K562 (cell line): ENCODE measurements at regions not wholly inside any gene's neighbourhood (a gene's known extent, or its start where the extent isn't known, plus 50 kb on each side); places are given as distances from the start of the nearest gene placed in this dataset.

ENCODE experiments used
- ATAC-seq: fragments of 200-7000 bp; cut with Tn5 transposase; 3 replicates; pipeline ENCODE4 v1.9.1; 2020; ENCODE audit warnings: moderate library complexity
- BruUV-seq: library from RNA; stranded (reverse); fragments of 400-500 nt; replicated peaks from 2 replicates; lab custom pipeline; 2021; lab: Mats Ljungman, UMichigan
- CTCF ChIA-PET: fragments of 300-600 bp; formaldehyde crosslinking; extraction: SDS; loops from one replicate; lab custom pipeline; 2021; ENCODE audit warnings: low intra/inter-chr PET ratio; lab: Yijun Ruan, JAX
- POLR2A ChIA-PET: fragments of 300-600, 350-650 bp; sonication (Branson Sonifier 250); formaldehyde crosslinking; extraction: SDS; loops from one replicate; lab custom pipeline; 2021; ENCODE audit warnings: antibody characterized with exemption, inconsistent platforms; lab: Yijun Ruan, JAX
- DNase-seq, 4 experiments: peaks; one replicate each; pipeline versions ENCODE4 v3.0.0 to v3.0.0-alpha.2; 2011 to 2018; ENCODE audit warnings: low spot score in 3 of 4, mixed read lengths in 3 of 4; ENCODE audit errors: extremely low read depth in 1 of 4
- FAIRE-seq: peaks from 2 replicates; lab custom pipeline; 2011; peaks lifted over from hg19 to GRCh38; lab: Jason Lieb, UNC
- H2AFZ ChIP-seq: 2 replicates; pipeline ENCODE4 v1.6.0; 2011; ENCODE audit warnings: low read depth, low read length, control low read depth, inconsistent platforms
- H3K27ac ChIP-seq: fragments of 200-600 bp; 3 replicates; pipeline ENCODE4 v1.8.0; 2011; ENCODE audit warnings: low read depth, mild to moderate bottlenecking, control low read depth, inconsistent platforms, low read length, moderate library complexity, mixed read lengths; ENCODE audit errors: extremely low read depth
- H3K27me3 ChIP-seq, 2 experiments: fragments of 300-600 bp in 1 of 2; 2 replicates in 1 of 2; 3 replicates in 1 of 2; pipeline versions ENCODE4 v1.6.0 to v1.8.0; 2011; ENCODE audit warnings: inconsistent platforms in 2 of 2, low read length in 2 of 2, mild to moderate bottlenecking in 1 of 2, mixed read lengths in 1 of 2, moderate library complexity in 1 of 2; ENCODE audit not compliant: control insufficient read depth in 2 of 2, insufficient read depth in 2 of 2
- H3K36me3 ChIP-seq: fragments of 300-600 bp; 3 replicates; pipeline ENCODE4 v1.8.0; 2011; ENCODE audit warnings: mild to moderate bottlenecking, low read length, inconsistent platforms; ENCODE audit not compliant: control insufficient read depth, insufficient read depth
- H3K4me1 ChIP-seq, 2 experiments: fragments of 200-600 bp in 1 of 2; replicated peaks in 1 of 2; 2 replicates in 1 of 2; 3 replicates in 1 of 2; pipeline versions ENCODE4 v1.5.1 to v1.8.0; 2011; ENCODE audit warnings: inconsistent platforms in 2 of 2, low read length in 2 of 2, mild to moderate bottlenecking in 1 of 2, mixed read lengths in 1 of 2, moderate library complexity in 1 of 2; ENCODE audit not compliant: control insufficient read depth in 2 of 2, insufficient read depth in 2 of 2
- H3K4me2 ChIP-seq: 2 replicates; pipeline ENCODE4 v1.6.1; 2011; ENCODE audit warnings: low read length, control low read depth, inconsistent platforms, mixed read lengths; ENCODE audit not compliant: insufficient read depth
- H3K4me3 ChIP-seq: fragments of 200-600 bp; sonication (generic), shearing (Covaris generic); 2 replicates; pipeline ENCODE4 v1.5.1; 2016; ENCODE audit warnings: control low read depth, inconsistent platforms
- H3K79me2 ChIP-seq: fragments of 200-600 bp; 3 replicates; pipeline ENCODE4 v1.8.0; 2011; ENCODE audit warnings: low read length, inconsistent platforms; ENCODE audit not compliant: control insufficient read depth, insufficient read depth
- H3K9ac ChIP-seq, 2 experiments: 2 replicates each; pipeline versions ENCODE4 v1.6.0 to v1.6.1; 2011; ENCODE audit warnings: low read depth in 2 of 2, low read length in 2 of 2, control low read depth in 1 of 2, inconsistent platforms in 1 of 2, mild to moderate bottlenecking in 1 of 2, mixed read lengths in 1 of 2; ENCODE audit not compliant: insufficient read depth in 1 of 2
- H3K9me1 ChIP-seq: one replicate; pipeline ENCODE4 v1.6.0; 2011; ENCODE audit warnings: inconsistent platforms, mild to moderate bottlenecking, low read length, moderate library complexity; ENCODE audit not compliant: control insufficient read depth, insufficient read depth
- H3K9me3 ChIP-seq: replicated peaks from 2 replicates; pipeline ENCODE4 v1.5.1; 2011; ENCODE audit warnings: low read depth, low read length, inconsistent platforms; ENCODE audit not compliant: control insufficient read depth, insufficient read depth
- H4K20me1 ChIP-seq: replicated peaks from 2 replicates; pipeline ENCODE4 v1.6.1; 2011; ENCODE audit warnings: low read length, inconsistent platforms, mixed read lengths; ENCODE audit not compliant: control insufficient read depth, insufficient read depth
- BCLAF1 ChIP-seq, 2 experiments: fragments of 450-650 bp in 1 of 2; IDR thresholded peaks; 2 replicates each; pipeline ENCODE4 v1.6.1; 2011 to 2017; ENCODE audit warnings: low read depth in 2 of 2, antibody characterized with exemption in 1 of 2, borderline replicate concordance in 1 of 2, low read length in 1 of 2, mild to moderate bottlenecking in 1 of 2, mixed read lengths in 1 of 2; ENCODE audit not compliant: control insufficient read depth in 1 of 2
- CBX8 ChIP-seq: fragments of 200-600 bp; sonication (generic); IDR thresholded peaks from 2 replicates; pipeline ENCODE4 v1.6.1; 2012; ENCODE audit warnings: borderline replicate concordance, mixed run types, low read depth, mild to moderate bottlenecking, moderate library complexity, mixed read lengths, low read length, control low read depth, inconsistent platforms; ENCODE audit not compliant: poor library complexity, severe bottlenecking; ENCODE audit errors: extremely low read depth
- XRCC5 ChIP-seq: fragments of 200-400 bp; formaldehyde crosslinking; IDR thresholded peaks from 2 replicates; pipeline ENCODE4 v1.6.1; 2017; ENCODE audit warnings: low read depth, mild to moderate bottlenecking, low read length
- WGBS: fragments of 100-300 bp; shearing (Covaris generic); methylation state at CpG from one replicate; pipeline ENCODE4 v1.1.6; 2016; ENCODE audit warnings: low coverage, mixed read lengths; ENCODE audit not compliant: insufficient coverage; ENCODE audit errors: missing lambda C conversion rate; 5-methylcytosine and 5-hydroxymethylcytosine counted together
- in situ Hi-C: fragments of 300-500 bp; cut with MboI; formaldehyde crosslinking; loops from 4 replicates; pipeline ENCODE4 v1.15.0; 2018; ENCODE audit warnings: inconsistent platforms, mixed read lengths
- intact Hi-C: fragments of 100-400 bp; cut with micrococcal nuclease; formaldehyde crosslinking; loops from 2 replicates; pipeline ENCODE4 v1.14.2; 2022

DNA sequence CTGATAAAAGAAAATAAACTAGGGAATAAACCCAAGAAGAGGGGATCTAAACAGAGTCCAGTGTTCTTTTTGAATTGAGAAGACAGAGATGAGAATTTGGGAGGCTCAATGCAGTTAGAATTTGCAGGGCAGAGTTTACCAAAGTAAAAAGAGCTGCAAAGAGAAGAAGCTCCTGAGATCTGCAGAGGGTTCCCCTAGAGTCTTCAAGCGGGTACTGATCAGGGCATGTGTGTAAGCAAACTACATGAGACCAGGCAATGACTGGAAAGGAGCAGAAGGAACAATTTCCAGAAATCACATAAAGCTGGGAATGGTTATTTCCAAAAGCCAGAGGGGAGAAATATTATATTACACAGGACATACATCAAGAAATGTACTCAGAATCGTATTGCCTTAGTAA, 58.1 kb upstream of the TES start:
- Histone ChIP-seq H3K9me3 (no peaks in the 10 kb centered on the region), H3K27ac (no peak overlapping the region), H3K9me1 (no peaks in the 10 kb centered on the region), H3K4me3 (no peak overlapping the region), H3K36me3 (no peaks in the 10 kb centered on the region), H4K20me1 (no peaks in the 10 kb centered on the region), H2AFZ (no peak overlapping the region), H3K4me1 (no peaks in the 10 kb centered on the region), H3K79me2 (no peaks in the 10 kb centered on the region), H3K27me3 (no peaks in the 10 kb centered on the region), H3K9ac (no peak overlapping the region), H3K4me2 (no peak overlapping the region)
- ChIA-PET POLR2A (interaction anchor here (0.7 kb wide), 1 partner anchor 49 kb away, joined by 3 read pairs; no protein-coding TSS in a partner anchor), CTCF (no interaction called here)
- no TSS peak for BruUV-seq
- intact Hi-C loops (no loop called here), in situ Hi-C loops (no loop called here)
- ATAC-seq: peak; percentile 78
- no peak for DNase-seq
- FAIRE-seq: no peak
- WGBS: 0% methylated on average over 2 of the region's 2 CpGs
- TF ChIP-seq CBX8: peak; percentile 12
- no peak for TF ChIP-seq XRCC5
- TF ChIP-seq BCLAF1 (IDR thresholded peaks at IDR 0.05; ENCODE audit: borderline replicate concordance in 1 of 2, control insufficient read depth in 1 of 2, low read depth in 2 of 2, low read length in 1 of 2): no peak
